ENCODE measurements at regions not wholly inside any gene's neighbourhood (a gene's known extent, or its start where the extent isn't known, plus 50 kb on each side); places are given as distances from the start of the nearest gene placed in this dataset.
"Not testable (repeated sequence)": the region's sequence is repeated elsewhere in the genome, so short reads cannot be mapped to it uniquely, and the experiment has no call there.

DNA sequence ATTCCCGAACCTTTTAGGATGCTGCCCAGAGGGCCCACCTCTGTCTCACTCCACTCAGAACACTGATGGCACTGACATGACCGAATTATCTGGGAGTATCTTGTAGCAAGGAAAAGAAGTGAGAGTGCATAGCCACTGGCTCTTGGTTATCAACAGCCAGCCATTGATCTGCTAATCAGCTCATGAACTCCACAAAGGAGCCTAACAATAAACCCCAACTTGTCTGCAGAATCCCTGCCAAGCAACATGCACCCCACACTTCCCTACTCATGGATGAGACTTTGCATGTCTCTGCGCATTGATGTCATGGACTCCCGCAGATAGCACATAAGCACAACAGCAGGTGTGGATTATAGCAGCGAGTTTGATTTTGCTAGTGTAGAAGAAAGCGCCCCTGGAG lies 1538.9 kb upstream of the RAG2 start:
- ATAC-seq (no peak), DNase-seq (no peak)
- Histone ChIP-seq H3K36me3 (no peaks in the 10 kb centered on the region), H3K4me3 (no peak overlapping the region), H3K27me3 (ENCODE audit: low read depth) (no peaks in the 10 kb centered on the region), H3K9me3 (peaks cover 5% of the 10 kb centered on the region), H3K27ac (no peak overlapping the region), H3K4me1 (no peaks in the 10 kb centered on the region)
- intact Hi-C loops (cut with DNase I): no loop called here
- TF ChIP-seq, protein P1, sequence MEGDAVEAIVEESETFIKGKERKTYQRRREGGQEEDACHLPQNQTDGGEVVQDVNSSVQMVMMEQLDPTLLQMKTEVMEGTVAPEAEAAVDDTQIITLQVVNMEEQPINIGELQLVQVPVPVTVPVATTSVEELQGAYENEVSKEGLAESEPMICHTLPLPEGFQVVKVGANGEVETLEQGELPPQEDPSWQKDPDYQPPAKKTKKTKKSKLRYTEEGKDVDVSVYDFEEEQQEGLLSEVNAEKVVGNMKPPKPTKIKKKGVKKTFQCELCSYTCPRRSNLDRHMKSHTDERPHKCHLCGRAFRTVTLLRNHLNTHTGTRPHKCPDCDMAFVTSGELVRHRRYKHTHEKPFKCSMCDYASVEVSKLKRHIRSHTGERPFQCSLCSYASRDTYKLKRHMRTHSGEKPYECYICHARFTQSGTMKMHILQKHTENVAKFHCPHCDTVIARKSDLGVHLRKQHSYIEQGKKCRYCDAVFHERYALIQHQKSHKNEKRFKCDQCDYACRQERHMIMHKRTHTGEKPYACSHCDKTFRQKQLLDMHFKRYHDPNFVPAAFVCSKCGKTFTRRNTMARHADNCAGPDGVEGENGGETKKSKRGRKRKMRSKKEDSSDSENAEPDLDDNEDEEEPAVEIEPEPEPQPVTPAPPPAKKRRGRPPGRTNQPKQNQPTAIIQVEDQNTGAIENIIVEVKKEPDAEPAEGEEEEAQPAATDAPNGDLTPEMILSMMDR (IDR thresholded peaks at IDR 0.05): no peak

DNA sequence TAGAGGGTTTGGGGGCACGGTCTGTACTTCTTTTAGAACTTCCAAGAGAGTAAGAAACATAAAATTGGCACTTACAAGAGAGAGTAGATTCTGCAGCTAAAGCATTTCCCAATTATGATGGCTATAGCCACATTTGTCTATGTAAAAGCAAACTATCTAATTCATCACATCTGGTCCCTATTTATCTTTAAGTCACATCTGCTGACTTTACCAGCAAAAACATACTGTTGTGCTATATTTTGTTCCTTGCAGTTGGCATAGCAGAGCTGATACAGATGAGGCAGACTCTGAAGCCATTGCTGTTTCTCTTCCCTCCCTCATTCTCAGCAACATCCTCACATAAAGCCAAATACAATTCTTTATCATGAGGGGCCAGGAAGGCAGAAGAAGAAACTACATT lies 1533.5 kb upstream of the RAG2 start:
- Histone ChIP-seq H3K36me3 (no peaks in the 10 kb centered on the region), H3K4me1 (no peaks in the 10 kb centered on the region), H3K4me3 (no peak overlapping the region), H3K27ac (no peak overlapping the region), H3K27me3 (ENCODE audit: low read depth) (no peaks in the 10 kb centered on the region), H3K9me3 (no peaks in the 10 kb centered on the region)
- intact Hi-C loops (cut with DNase I): no loop called here
- DNase-seq (no peak), ATAC-seq (no peak)
- TF ChIP-seq, protein P1 (IDR thresholded peaks at IDR 0.05): no peak

DNA sequence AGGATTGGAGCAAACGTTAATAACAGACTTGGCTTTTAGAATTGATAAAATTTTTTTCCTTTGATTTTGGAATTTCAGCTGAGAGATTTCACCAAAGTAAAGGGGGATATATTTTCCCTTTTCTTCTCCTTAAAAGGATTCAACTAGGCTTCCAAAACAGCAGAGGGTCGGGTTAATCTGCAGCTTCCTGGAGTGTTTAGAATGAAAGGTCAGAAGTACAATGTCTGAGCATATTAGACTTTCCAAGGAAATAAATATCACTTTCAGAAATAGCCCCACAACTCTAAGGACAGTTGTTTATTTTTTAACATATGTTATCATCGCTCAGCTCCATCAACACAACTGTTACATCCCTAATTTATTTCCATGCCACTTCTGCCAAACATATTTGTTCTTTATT lies 1532.9 kb upstream of the RAG2 start:
- no peaks in the 10 kb centered on the region for H3K4me1 ChIP-seq
- ATAC-seq (no peak), DNase-seq (no peak)
- no peaks in the 10 kb centered on the region for H3K9me3 ChIP-seq
- intact Hi-C loops (cut with DNase I): no loop called here
- H3K27me3 ChIP-seq (ENCODE audit: low read depth): no peaks in the 10 kb centered on the region
- TF ChIP-seq, protein P1 (IDR thresholded peaks at IDR 0.05): no peak
- no peak overlapping the region for H3K27ac ChIP-seq
- H3K36me3 ChIP-seq: no peaks in the 10 kb centered on the region
- no peak overlapping the region for H3K4me3 ChIP-seq

DNA sequence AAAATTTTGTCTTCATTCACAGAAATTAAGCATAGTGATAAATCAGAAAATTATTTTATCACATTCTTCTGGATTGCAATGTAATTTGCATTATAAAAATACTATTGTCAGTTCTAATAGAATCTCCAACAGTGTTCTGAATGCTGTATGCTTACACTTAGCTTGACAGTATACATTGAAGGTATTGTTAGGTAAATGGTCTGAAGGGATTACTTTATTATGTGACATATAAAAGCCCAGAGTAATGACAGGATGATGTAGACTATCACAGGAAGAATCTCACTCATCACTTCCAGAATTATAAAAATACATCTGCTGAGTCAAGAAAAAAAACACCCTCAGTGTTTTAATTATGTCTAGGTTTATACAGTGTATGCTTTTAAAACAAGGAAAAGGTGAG lies 1532.5 kb upstream of the RAG2 start:
- Histone ChIP-seq H3K27ac (no peak overlapping the region), H3K36me3 (no peaks in the 10 kb centered on the region), H3K9me3 (no peaks in the 10 kb centered on the region), H3K4me1 (no peaks in the 10 kb centered on the region), H3K27me3 (ENCODE audit: low read depth) (no peaks in the 10 kb centered on the region), H3K4me3 (no peak overlapping the region)
- ATAC-seq (no peak), DNase-seq (no peak)
- intact Hi-C loops (cut with DNase I): no loop called here
- TF ChIP-seq, protein P1 (IDR thresholded peaks at IDR 0.05): no peak

DNA sequence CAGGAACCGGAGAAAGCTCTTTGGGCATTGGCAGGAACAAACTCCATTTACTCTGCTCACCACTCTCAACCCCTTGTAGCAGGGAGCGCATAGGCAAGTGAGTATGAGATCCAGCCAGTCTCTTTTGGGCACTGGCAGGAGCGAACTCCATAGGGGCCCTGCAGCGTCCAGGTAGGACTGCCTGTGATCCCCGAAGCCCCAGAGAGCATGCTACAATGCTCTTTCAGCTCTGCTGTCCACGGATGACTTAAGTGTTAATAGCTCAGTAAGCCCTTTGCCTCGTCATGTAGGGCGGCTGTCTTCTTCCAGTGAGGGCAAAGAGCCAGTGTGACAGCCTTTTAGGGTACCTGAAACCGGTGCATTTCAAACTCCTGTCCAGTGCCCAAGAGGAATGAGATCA lies 1525.6 kb upstream of the RAG2 start:
- intact Hi-C loops (cut with DNase I): no loop called here
- ATAC-seq (no peak), DNase-seq (no peak)
- no peaks in the 10 kb centered on the region for H3K4me1 ChIP-seq
- TF ChIP-seq, protein P1 (IDR thresholded peaks at IDR 0.05): no peak
- H3K9me3 ChIP-seq: no peaks in the 10 kb centered on the region
- H3K27me3 ChIP-seq (ENCODE audit: low read depth): no peaks in the 10 kb centered on the region
- no peak overlapping the region for H3K4me3 ChIP-seq
- H3K36me3 ChIP-seq: no peaks in the 10 kb centered on the region
- no peak overlapping the region for H3K27ac ChIP-seq

DNA sequence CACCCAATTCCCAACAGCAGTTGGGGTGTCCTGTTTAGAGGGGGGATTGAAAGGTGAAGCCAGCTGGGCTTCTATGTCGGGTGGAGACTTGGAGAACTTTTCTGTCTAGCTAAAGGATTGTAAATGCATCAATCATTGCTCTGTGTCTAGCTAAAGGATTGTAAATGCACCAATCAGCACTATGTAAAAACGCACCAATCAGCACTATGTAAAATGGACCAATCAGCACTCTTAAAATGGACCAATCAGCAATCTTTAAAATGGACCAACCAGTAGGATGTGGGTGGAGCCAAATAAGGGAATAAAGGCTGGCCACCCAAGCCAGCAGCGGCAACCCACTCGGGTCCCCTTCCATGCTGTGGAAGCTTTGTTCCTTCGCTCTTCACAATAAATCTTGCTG lies 1518.6 kb upstream of the RAG2 start:
- ATAC-seq; H3K9me3 ChIP-seq; H3K27me3 ChIP-seq (ENCODE audit: low read depth); DNase-seq; intact Hi-C loops (cut with DNase I); H3K4me3 ChIP-seq; H3K36me3 ChIP-seq; H3K27ac ChIP-seq; H3K4me1 ChIP-seq: not testable (repeated sequence)

DNA sequence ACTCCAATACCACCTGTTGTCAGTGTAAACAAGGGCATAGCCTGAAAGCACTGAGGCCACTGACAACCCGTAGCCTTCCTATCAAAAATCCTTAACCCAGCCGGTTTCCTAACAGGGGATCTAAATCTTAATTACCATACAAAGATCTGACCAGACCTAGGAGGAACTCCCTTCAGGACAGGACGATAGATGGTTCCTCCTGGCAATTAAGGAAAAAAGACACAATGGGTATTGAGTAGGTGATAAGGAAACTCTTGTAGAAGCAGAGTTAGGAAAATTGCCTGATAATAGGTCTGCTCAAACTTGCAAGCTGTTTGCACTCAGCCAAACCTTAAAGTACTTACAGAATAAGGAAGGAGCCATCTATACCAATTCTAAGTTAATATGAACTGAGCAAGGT lies 1517.3 kb upstream of the RAG2 start:
- H3K27me3 ChIP-seq (ENCODE audit: low read depth); H3K36me3 ChIP-seq; H3K27ac ChIP-seq; DNase-seq; ATAC-seq; H3K4me3 ChIP-seq; H3K9me3 ChIP-seq; intact Hi-C loops (cut with DNase I); H3K4me1 ChIP-seq: not testable (repeated sequence)
